ENCODE measurements at regions not wholly inside any gene's neighbourhood (a gene's known extent, or its start where the extent isn't known, plus 50 kb on each side); places are given as distances from the start of the nearest gene placed in this dataset.

DNA sequence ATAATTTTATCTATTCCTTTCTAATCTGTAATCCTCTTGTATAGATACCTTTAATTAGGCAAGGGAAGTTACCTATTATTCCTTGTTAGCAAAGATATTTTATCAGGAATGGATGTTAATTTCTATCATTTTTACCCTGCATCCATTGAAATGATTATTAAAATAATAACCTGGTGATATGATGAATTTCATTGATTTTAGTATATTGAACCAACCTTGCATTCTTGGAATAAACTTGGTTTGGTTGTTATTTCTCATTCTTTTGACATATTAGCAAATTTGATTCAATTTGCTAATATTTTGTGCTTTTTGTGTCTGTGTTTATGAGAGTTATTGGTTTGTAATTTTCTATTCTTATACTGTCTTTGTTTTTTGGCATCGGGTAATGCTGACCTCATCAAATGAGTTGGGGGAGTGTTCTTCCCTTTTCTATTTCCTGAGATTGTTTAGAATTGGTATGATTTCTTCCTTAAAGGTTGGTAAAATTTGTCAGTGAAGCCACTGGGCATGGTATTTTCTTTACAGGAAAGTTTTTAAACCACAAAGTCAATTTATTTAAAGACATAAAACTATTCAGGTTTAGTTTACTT is 250.4 kb upstream of the PMFBP1 start:
- Mint-ChIP-seq H3K9me3 (ENCODE audit: unreplicated experiment) (no peaks in the 10 kb centered on the region), H3K27me3 (ENCODE audit: unreplicated experiment) (no peaks in the 10 kb centered on the region), H3K4me1 (ENCODE audit: unreplicated experiment) (no peaks in the 10 kb centered on the region), H3K36me3 (ENCODE audit: low read depth, unreplicated experiment) (peaks cover 5% of the 10 kb centered on the region), H3K27ac (ENCODE audit: unreplicated experiment) (no peak overlapping the region), H3K4me3 (ENCODE audit: unreplicated experiment) (no peak overlapping the region)
- no peak for DNase-seq (ENCODE audit: low spot score)
- TF ChIP-seq, protein P1, sequence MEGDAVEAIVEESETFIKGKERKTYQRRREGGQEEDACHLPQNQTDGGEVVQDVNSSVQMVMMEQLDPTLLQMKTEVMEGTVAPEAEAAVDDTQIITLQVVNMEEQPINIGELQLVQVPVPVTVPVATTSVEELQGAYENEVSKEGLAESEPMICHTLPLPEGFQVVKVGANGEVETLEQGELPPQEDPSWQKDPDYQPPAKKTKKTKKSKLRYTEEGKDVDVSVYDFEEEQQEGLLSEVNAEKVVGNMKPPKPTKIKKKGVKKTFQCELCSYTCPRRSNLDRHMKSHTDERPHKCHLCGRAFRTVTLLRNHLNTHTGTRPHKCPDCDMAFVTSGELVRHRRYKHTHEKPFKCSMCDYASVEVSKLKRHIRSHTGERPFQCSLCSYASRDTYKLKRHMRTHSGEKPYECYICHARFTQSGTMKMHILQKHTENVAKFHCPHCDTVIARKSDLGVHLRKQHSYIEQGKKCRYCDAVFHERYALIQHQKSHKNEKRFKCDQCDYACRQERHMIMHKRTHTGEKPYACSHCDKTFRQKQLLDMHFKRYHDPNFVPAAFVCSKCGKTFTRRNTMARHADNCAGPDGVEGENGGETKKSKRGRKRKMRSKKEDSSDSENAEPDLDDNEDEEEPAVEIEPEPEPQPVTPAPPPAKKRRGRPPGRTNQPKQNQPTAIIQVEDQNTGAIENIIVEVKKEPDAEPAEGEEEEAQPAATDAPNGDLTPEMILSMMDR (IDR thresholded peaks at IDR 0.05; ENCODE audit: unreplicated experiment), result no peak

DNA sequence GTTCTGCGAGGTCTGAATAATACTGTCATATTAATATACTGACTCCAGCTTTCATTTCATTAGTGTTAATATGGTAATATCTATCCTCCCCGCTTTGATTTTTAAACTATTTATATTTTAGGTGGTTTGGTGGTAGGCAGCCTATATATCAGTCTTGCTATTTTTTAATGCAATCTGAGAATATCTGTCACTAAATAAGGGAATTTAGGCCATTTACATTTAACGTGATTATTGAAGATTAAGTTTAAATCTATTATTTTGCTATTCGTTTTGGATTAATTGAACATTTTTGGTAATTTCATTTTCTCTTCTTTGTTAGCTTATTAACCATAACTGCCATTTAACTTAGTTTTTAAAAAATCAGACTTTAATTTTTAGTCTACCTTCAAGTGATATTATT is 247.7 kb upstream of the PMFBP1 start:
- peaks cover 5% of the 10 kb centered on the region for H3K36me3 Mint-ChIP-seq (ENCODE audit: low read depth, unreplicated experiment)
- H3K4me3 Mint-ChIP-seq (ENCODE audit: unreplicated experiment), result no peak overlapping the region
- no peak for DNase-seq (ENCODE audit: low spot score)
- no peaks in the 10 kb centered on the region for H3K27me3 Mint-ChIP-seq (ENCODE audit: unreplicated experiment)
- H3K27ac Mint-ChIP-seq (ENCODE audit: unreplicated experiment), result no peak overlapping the region
- no peaks in the 10 kb centered on the region for H3K9me3 Mint-ChIP-seq (ENCODE audit: unreplicated experiment)
- no peaks in the 10 kb centered on the region for H3K4me1 Mint-ChIP-seq (ENCODE audit: unreplicated experiment)
- TF ChIP-seq, protein P1 (IDR thresholded peaks at IDR 0.05; ENCODE audit: unreplicated experiment), result no peak

DNA sequence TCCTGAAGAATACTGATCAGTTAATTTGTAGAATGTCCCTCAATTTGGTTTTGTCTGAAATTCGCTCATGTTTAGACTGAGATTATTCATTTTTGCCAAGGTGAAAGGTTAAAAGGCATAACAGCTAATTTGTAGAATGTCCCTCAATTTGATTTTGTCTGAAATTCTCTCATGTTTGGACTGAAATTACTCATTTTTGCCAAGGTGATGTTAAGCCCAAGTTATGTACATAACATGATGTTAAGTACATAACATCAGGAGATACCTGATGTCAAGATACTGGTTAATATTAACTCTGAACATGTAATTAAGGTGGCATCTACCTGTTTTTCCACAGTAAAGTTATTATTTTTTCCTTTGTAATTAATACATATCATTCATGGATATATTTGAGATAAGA is 243.4 kb upstream of the PMFBP1 start:
- Mint-ChIP-seq H3K27me3 (ENCODE audit: unreplicated experiment) (no peaks in the 10 kb centered on the region), H3K4me1 (ENCODE audit: unreplicated experiment) (no peaks in the 10 kb centered on the region), H3K4me3 (ENCODE audit: unreplicated experiment) (no peak overlapping the region), H3K9me3 (ENCODE audit: unreplicated experiment) (no peaks in the 10 kb centered on the region), H3K36me3 (ENCODE audit: low read depth, unreplicated experiment) (no peaks in the 10 kb centered on the region), H3K27ac (ENCODE audit: unreplicated experiment) (no peak overlapping the region)
- TF ChIP-seq, protein P1 (IDR thresholded peaks at IDR 0.05; ENCODE audit: unreplicated experiment), result no peak
- no peak for DNase-seq (ENCODE audit: low spot score)

DNA sequence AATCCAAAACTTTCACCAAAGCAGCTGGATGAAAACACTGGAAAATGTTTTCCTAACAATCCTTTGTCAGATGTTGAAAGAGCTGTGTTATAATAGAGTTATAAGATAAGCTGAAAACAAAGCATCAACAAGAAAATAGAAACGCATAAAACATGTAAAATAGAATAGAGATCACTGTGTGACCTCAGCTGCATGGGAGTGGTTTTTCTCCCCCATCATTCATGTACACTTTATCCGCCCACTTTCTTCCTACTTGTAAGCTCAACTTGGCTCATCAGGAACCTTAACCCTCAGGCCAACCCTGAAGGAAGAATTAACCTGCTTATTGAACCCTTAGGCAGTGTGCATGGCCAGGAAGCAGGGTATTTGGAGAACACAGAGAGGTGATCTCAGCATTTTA is 238.5 kb upstream of the PMFBP1 start:
- Mint-ChIP-seq H3K27ac (ENCODE audit: unreplicated experiment) (no peak overlapping the region), H3K27me3 (ENCODE audit: unreplicated experiment) (no peaks in the 10 kb centered on the region), H3K36me3 (ENCODE audit: low read depth, unreplicated experiment) (no peaks in the 10 kb centered on the region), H3K4me3 (ENCODE audit: unreplicated experiment) (no peak overlapping the region), H3K4me1 (ENCODE audit: unreplicated experiment) (no peaks in the 10 kb centered on the region), H3K9me3 (ENCODE audit: unreplicated experiment) (no peaks in the 10 kb centered on the region)
- TF ChIP-seq, protein P1 (IDR thresholded peaks at IDR 0.05; ENCODE audit: unreplicated experiment), result no peak
- DNase-seq (ENCODE audit: low spot score), result no peak

- no peak overlapping the region for H3K4me3 Mint-ChIP-seq (ENCODE audit: unreplicated experiment)
- H3K27ac Mint-ChIP-seq (ENCODE audit: unreplicated experiment), result no peak overlapping the region
- TF ChIP-seq, protein P1 (IDR thresholded peaks at IDR 0.05; ENCODE audit: unreplicated experiment), result no peak
- no peaks in the 10 kb centered on the region for H3K9me3 Mint-ChIP-seq (ENCODE audit: unreplicated experiment)
- no peak for DNase-seq (ENCODE audit: low spot score)
- no peaks in the 10 kb centered on the region for H3K36me3 Mint-ChIP-seq (ENCODE audit: low read depth, unreplicated experiment)
- H3K4me1 Mint-ChIP-seq (ENCODE audit: unreplicated experiment), result no peaks in the 10 kb centered on the region
- no peaks in the 10 kb centered on the region for H3K27me3 Mint-ChIP-seq (ENCODE audit: unreplicated experiment)
Observed at GRCh38 chr16:72409423-72409822, 237.5 kb upstream of the PMFBP1 start.

Data from endothelial cell (in vitro differentiated cells).